NCI-H2196 (cell line): ENCODE measurements at regions not wholly inside any gene's neighbourhood (a gene's known extent, or its start where the extent isn't known, plus 50 kb on each side); places are given as distances from the start of the nearest gene placed in this dataset.

Experiments
- DNase-seq: peaks from one replicate; lab custom pipeline; 2025; ENCODE audit not compliant: unreplicated experiment; lab: John Stamatoyannopoulos, UW

DNA sequence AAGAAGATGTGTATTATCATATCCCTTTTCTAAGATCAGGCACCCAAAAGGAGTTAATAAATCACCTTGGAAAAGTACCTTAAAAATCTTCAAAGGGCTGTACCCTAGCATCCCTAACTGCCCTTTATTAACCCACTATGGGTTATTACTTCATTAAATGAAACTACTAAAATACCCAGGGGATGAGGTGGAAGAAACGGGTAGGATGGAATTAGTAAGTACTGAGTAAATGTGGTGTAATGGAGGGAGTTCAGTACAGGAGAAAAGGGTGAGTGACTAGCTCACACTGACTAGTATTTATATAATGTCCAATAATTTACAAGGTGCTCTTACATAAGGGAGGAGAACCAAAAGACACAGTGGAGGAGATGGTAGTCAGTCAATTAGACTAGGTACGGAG, 51.0 kb upstream of the RASGEF1B start:
- no peak for DNase-seq

DNA sequence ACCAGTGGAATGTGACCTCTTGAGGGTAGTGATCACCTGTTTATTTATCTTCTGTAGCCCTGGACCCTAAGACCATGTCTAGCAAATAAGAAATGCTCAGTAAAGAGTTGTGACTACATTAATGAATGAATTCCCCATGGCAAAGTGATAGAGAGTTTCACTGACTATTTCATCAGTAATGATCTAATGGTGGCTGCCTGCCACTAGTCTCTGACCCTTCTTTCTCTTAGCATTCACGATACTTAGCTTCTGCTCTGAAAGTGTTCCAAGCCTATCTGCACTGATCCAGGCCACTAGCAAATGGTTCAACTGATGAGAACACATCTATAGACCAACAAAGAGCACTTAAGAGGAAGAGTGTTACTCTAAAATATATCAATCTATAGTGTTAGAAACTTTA, 50.0 kb upstream of the RASGEF1B start:
- no peak for DNase-seq
